ENCODE measurements at regions not wholly inside any gene's neighbourhood (a gene's known extent, or its start where the extent isn't known, plus 50 kb on each side); places are given as distances from the start of the nearest gene placed in this dataset.

DNA sequence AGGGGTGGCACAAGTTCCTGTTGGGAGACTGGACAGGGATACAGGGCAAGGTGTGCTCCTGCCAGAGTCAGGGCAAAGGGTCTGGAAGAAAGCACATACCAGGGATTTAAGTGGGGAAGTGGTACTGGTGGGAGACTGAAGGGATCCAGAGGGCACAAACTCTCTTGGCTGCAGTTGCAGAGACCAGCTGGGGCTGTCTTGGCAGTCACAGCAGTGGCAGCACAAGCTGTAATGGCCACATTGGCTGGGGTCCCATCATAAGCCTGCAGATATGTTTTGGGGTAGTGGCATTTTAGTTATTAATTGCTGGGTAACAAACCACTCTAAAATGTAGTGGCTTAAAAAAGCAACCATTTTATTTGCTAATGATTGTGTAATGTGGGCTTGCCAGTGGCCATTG lies 492.2 kb downstream of the ENC1 start:
- H3K79me2 ChIP-seq (ENCODE audit: control insufficient read depth, insufficient read depth, low read length) = no peaks in the 10 kb centered on the region
- H3K27ac ChIP-seq (ENCODE audit: control insufficient read depth, insufficient read depth) = no peak overlapping the region
- H3K36me3 ChIP-seq (ENCODE audit: control insufficient read depth in 2 of 2, insufficient read depth in 2 of 2, low read length in 1 of 2) = no peaks in the 10 kb centered on the region
- RAD21 ChIA-PET (ENCODE audit: unreplicated experiment) = no interaction called here
- TF ChIP-seq BCL3 (IDR thresholded peaks at IDR 0.05; ENCODE audit: borderline replicate concordance, insufficient read depth, low read depth, low read length, poor library complexity, severe bottlenecking) (no peak), MYB (IDR thresholded peaks at IDR 0.05; ENCODE audit: borderline replicate concordance, low read depth, low read length) (no peak), SREBF1 (IDR thresholded peaks at IDR 0.05; ENCODE audit: low read length) (no peak), EP300 (IDR thresholded peaks at IDR 0.05; ENCODE audit: borderline replicate concordance in 1 of 2, control insufficient read depth in 1 of 2, low read depth in 2 of 2, low read length in 2 of 2) (no peak), ZNF592 (IDR thresholded peaks at IDR 0.05) (no peak), TCF12 (IDR thresholded peaks at IDR 0.05; ENCODE audit: low read depth, low read length) (no peak), HDAC2 (IDR thresholded peaks at IDR 0.05) (no peak), WRNIP1 (IDR thresholded peaks at IDR 0.05; ENCODE audit: borderline replicate concordance, low read depth, low read length) (no peak)
- H4K20me1 ChIP-seq (ENCODE audit: control insufficient read depth, insufficient read depth) = no peaks in the 10 kb centered on the region
- BruUV-seq (replicated peaks) = no TSS peak
- ATAC-seq = no peak
- in situ Hi-C loops (cut with MboI) (no loop called here), intact Hi-C loops (cut with micrococcal nuclease; ENCODE audit: unreplicated experiment) (no loop called here)
- H2AFZ ChIP-seq (ENCODE audit: control insufficient read depth, low read depth, low read length) = no peak overlapping the region
- no peak overlapping the region for H3K4me3 ChIP-seq
- H3K27me3 ChIP-seq (replicated peaks in 1 of 2; ENCODE audit: control insufficient read depth in 2 of 2, insufficient read depth in 2 of 2, low read length in 1 of 2) = no peaks in the 10 kb centered on the region; a peak in 1 of 4 replicates
- H3K9me3 ChIP-seq (replicated peaks; ENCODE audit: control insufficient read depth, insufficient read depth, low read length) = no peaks in the 10 kb centered on the region
- SMC1A ChIA-PET (ENCODE audit: uncharacterized antibody, unreplicated experiment) = no interaction called here
- POLR2A ChIA-PET = no interaction called here
- H3K4me2 ChIP-seq (ENCODE audit: control insufficient read depth, insufficient read depth) = no peak overlapping the region
- no peak for DNase-seq (ENCODE audit: low read depth, low spot score)
- no peak for FAIRE-seq
- H3K9ac ChIP-seq (ENCODE audit: control insufficient read depth, insufficient read depth, low read length) = no peak overlapping the region
- CTCF ChIA-PET = no interaction called here
- H3K4me1 ChIP-seq (ENCODE audit: control insufficient read depth, insufficient read depth, low read length) = no peaks in the 10 kb centered on the region
